Neuronal stem cell (in vitro differentiated cells): ENCODE measurements at regions not wholly inside any gene's neighbourhood (a gene's known extent, or its start where the extent isn't known, plus 50 kb on each side); places are given as distances from the start of the nearest gene placed in this dataset.

Source experiments
- DNase-seq: peaks from one replicate; pipeline ENCODE4 v3.0.0-alpha.2; 2013; ENCODE audit warnings: low spot score
- H2AFZ ChIP-seq: one replicate; pipeline ENCODE4 v1.6.1; 2013; ENCODE audit warnings: mild to moderate bottlenecking, low read length, inconsistent platforms
- H2AK5ac ChIP-seq: 2 replicates; pipeline ENCODE4 v1.6.1; 2013; ENCODE audit warnings: low read depth, mild to moderate bottlenecking, inconsistent platforms, low read length, moderate library complexity, mixed read lengths
- H2BK120ac ChIP-seq: 2 replicates; pipeline ENCODE4 v1.6.1; 2013; ENCODE audit warnings: low read depth, mild to moderate bottlenecking, inconsistent platforms, low read length, moderate library complexity, mixed read lengths
- H2BK12ac ChIP-seq: one replicate; pipeline ENCODE4 v1.6.1; 2013; ENCODE audit warnings: low read length, inconsistent platforms
- H2BK15ac ChIP-seq: 2 replicates; pipeline ENCODE4 v1.6.1; 2013; ENCODE audit warnings: mild to moderate bottlenecking, low read length, inconsistent platforms, mixed read lengths
- H2BK5ac ChIP-seq: one replicate; pipeline ENCODE4 v1.6.1; 2013; ENCODE audit warnings: inconsistent platforms, mild to moderate bottlenecking, low read length, moderate library complexity
- H3K14ac ChIP-seq: one replicate; pipeline ENCODE4 v1.6.1; 2013; ENCODE audit warnings: low read length, inconsistent platforms
- H3K18ac ChIP-seq: 2 replicates; pipeline ENCODE4 v1.6.1; 2013; ENCODE audit warnings: low read length, inconsistent platforms
- H3K23ac ChIP-seq: 2 replicates; pipeline ENCODE4 v1.6.1; 2013; ENCODE audit warnings: low read depth, mild to moderate bottlenecking, mixed read lengths, low read length, inconsistent platforms; ENCODE audit not compliant: poor library complexity
- H3K27ac ChIP-seq: replicated peaks from 3 replicates; pipeline ENCODE4 v1.5.1; 2013; ENCODE audit warnings: low read length, inconsistent platforms
- H3K27me3 ChIP-seq, 3 experiments: 2 replicates each; pipeline ENCODE4 v1.6.1; 2013; ENCODE audit warnings: low read length in 3 of 3, mild to moderate bottlenecking in 2 of 3, inconsistent platforms in 1 of 3, low read depth in 1 of 3, mixed read lengths in 1 of 3, moderate library complexity in 1 of 3; ENCODE audit not compliant: control insufficient read depth in 3 of 3, insufficient read depth in 3 of 3
- H3K36me3 ChIP-seq, 2 donors: replicated peaks in 1 of 2; 2 replicates each; pipeline ENCODE4 v1.6.1; 2013; ENCODE audit warnings: low read length in 2 of 2; ENCODE audit not compliant: control insufficient read depth in 2 of 2, insufficient read depth in 2 of 2
- H3K4ac ChIP-seq: 2 replicates; pipeline ENCODE4 v1.6.1; 2013; ENCODE audit warnings: inconsistent platforms, mild to moderate bottlenecking, low read length, moderate library complexity
- H3K4me1 ChIP-seq, 2 donors: 1 replicate in 1 of 2; 2 replicates in 1 of 2; pipeline ENCODE4 v1.6.1; 2013; ENCODE audit warnings: low read length in 2 of 2, low read depth in 1 of 2; ENCODE audit not compliant: control insufficient read depth in 2 of 2, insufficient read depth in 1 of 2
- H3K4me2 ChIP-seq: one replicate; pipeline ENCODE4 v1.6.1; 2013; ENCODE audit warnings: mild to moderate bottlenecking, low read length, inconsistent platforms; ENCODE audit not compliant: insufficient read depth, poor library complexity, severe bottlenecking
- H3K4me3 ChIP-seq, 2 donors: 2 replicates each; pipeline ENCODE4 v1.5.1; 2013; ENCODE audit warnings: low read length in 2 of 2, mild to moderate bottlenecking in 2 of 2, inconsistent platforms in 1 of 2, moderate library complexity in 1 of 2
- H3K79me1 ChIP-seq: one replicate; pipeline ENCODE4 v1.6.1; 2013; ENCODE audit warnings: low read depth, mild to moderate bottlenecking, inconsistent platforms, low read length, moderate library complexity
- H3K9ac ChIP-seq: one replicate; pipeline ENCODE4 v1.6.1; 2013; ENCODE audit warnings: mild to moderate bottlenecking, low read depth, low read length, inconsistent platforms; ENCODE audit not compliant: poor library complexity
- H3K9me3 ChIP-seq, 2 donors: replicated peaks in 1 of 2; 2 replicates each; pipeline versions ENCODE3 to v1.6.1; 2013; ENCODE audit warnings: low read length in 2 of 2, mild to moderate bottlenecking in 2 of 2, inconsistent platforms in 1 of 2, low read depth in 1 of 2, mixed read lengths in 1 of 2, moderate library complexity in 1 of 2; ENCODE audit not compliant: control insufficient read depth in 2 of 2, insufficient read depth in 1 of 2
- H4K8ac ChIP-seq: one replicate; pipeline ENCODE4 v1.6.1; 2013; ENCODE audit warnings: low read depth, mild to moderate bottlenecking, inconsistent platforms, low read length, moderate library complexity
- H4K91ac ChIP-seq: one replicate; pipeline ENCODE4 v1.6.1; 2013; ENCODE audit warnings: low read length, low read depth, mild to moderate bottlenecking, inconsistent platforms; ENCODE audit not compliant: poor library complexity
- WGBS, 2 donors: extraction: QIAGEN DNeasy Blood & Tissue Kit; methylation state at CpG; one replicate each; pipeline ENCODE4 v1.1.7; 2013; ENCODE audit warnings: missing lambda C conversion rate in 2 of 2, mixed read lengths in 1 of 2; ENCODE audit not compliant: insufficient read length in 2 of 2, insufficient replicate concordance in 1 of 2; ENCODE audit errors: extremely low coverage in 2 of 2; 5-methylcytosine and 5-hydroxymethylcytosine counted together

- peaks cover 0 to 1% of the 10 kb centered on the region in 2 donors for H3K4me1 ChIP-seq
- H2AK5ac ChIP-seq = no peak overlapping the region
- WGBS, 2 donors = no CpG with 5 or more reads among the region's 1 CpG
- H3K14ac ChIP-seq = no peak overlapping the region
- H3K4me2 ChIP-seq = no peak overlapping the region
- no peak overlapping the region for H2AFZ ChIP-seq
- H3K23ac ChIP-seq = no peak overlapping the region
- no peak overlapping the region for H2BK15ac ChIP-seq
- no peak overlapping the region for H2BK120ac ChIP-seq
- H3K9ac ChIP-seq = no peak overlapping the region
- DNase-seq = no peak
- no peak overlapping the region for H3K18ac ChIP-seq
- no peak overlapping the region for H2BK12ac ChIP-seq
- H3K4me3 ChIP-seq = no peak overlapping the region
- no peaks in the 10 kb centered on the region for H3K79me1 ChIP-seq
- no peak overlapping the region for H3K27ac ChIP-seq
- H3K27me3 ChIP-seq = no peaks in the 10 kb centered on the region
- H3K36me3 ChIP-seq = no peaks in the 10 kb centered on the region
- H3K4ac ChIP-seq = no peak overlapping the region
- H4K91ac ChIP-seq = no peak overlapping the region
- no peak overlapping the region for H4K8ac ChIP-seq
- no peaks in the 10 kb centered on the region for H3K9me3 ChIP-seq
- no peak overlapping the region for H2BK5ac ChIP-seq
These were observed 109.8 kb downstream of the HMHB1 start for GRCh38 chr5:143921525-143922311.

GRCh38 chr5:143922718-143923117 is 110.8 kb downstream of the HMHB1 start:
- H3K4ac ChIP-seq = no peak overlapping the region
- no peak overlapping the region for H3K14ac ChIP-seq
- no peaks in the 10 kb centered on the region for H3K36me3 ChIP-seq
- peaks cover 0 to 1% of the 10 kb centered on the region in 2 donors for H3K4me1 ChIP-seq
- no CpG with 5 or more reads among the region's 2 CpGs for WGBS, 2 donors
- H4K8ac ChIP-seq = no peak overlapping the region
- no peak overlapping the region for H3K4me3 ChIP-seq
- no peak overlapping the region for H2AK5ac ChIP-seq
- no peak overlapping the region for H3K23ac ChIP-seq
- no peak overlapping the region for H3K18ac ChIP-seq
- DNase-seq = no peak
- H3K4me2 ChIP-seq = no peak overlapping the region
- H4K91ac ChIP-seq = no peak overlapping the region
- no peaks in the 10 kb centered on the region for H3K27me3 ChIP-seq
- H2BK120ac ChIP-seq = no peak overlapping the region
- no peak overlapping the region for H3K27ac ChIP-seq
- H2AFZ ChIP-seq = no peak overlapping the region
- no peaks in the 10 kb centered on the region for H3K79me1 ChIP-seq
- H2BK5ac ChIP-seq = no peak overlapping the region
- H3K9me3 ChIP-seq = no peaks in the 10 kb centered on the region
- no peak overlapping the region for H2BK12ac ChIP-seq
- H2BK15ac ChIP-seq = no peak overlapping the region
- H3K9ac ChIP-seq = no peak overlapping the region

GRCh38 chr5:143923634-143924266 is 111.8 kb downstream of the HMHB1 start:
- H3K36me3 ChIP-seq = no peaks in the 10 kb centered on the region
- no peak overlapping the region for H2BK15ac ChIP-seq
- no peak overlapping the region for H2BK120ac ChIP-seq
- H3K27ac ChIP-seq = no peak overlapping the region
- no peak overlapping the region for H3K4me3 ChIP-seq
- no peaks in the 10 kb centered on the region for H3K27me3 ChIP-seq
- H4K91ac ChIP-seq = no peak overlapping the region
- H2BK12ac ChIP-seq = no peak overlapping the region
- no peak overlapping the region for H2AK5ac ChIP-seq
- H3K23ac ChIP-seq = no peak overlapping the region
- H3K14ac ChIP-seq = no peak overlapping the region
- H3K4me1 ChIP-seq = peaks cover 0 to 1% of the 10 kb centered on the region in 2 donors
- H3K79me1 ChIP-seq = no peaks in the 10 kb centered on the region
- H3K18ac ChIP-seq = no peak overlapping the region
- no peak for DNase-seq
- H3K4me2 ChIP-seq = no peak overlapping the region
- H4K8ac ChIP-seq = no peak overlapping the region
- no peak overlapping the region for H3K4ac ChIP-seq
- WGBS, 2 donors = no CpG with 5 or more reads among the region's 6 CpGs
- no peak overlapping the region for H2AFZ ChIP-seq
- no peak overlapping the region for H2BK5ac ChIP-seq
- H3K9ac ChIP-seq = no peak overlapping the region
- H3K9me3 ChIP-seq = no peaks in the 10 kb centered on the region

GRCh38 chr5:143924311-143924978 is 112.5 kb downstream of the HMHB1 start:
- Histone ChIP-seq H2BK120ac (no peak overlapping the region), H3K14ac (no peak overlapping the region), H3K4me1 (peaks cover 0 to 1% of the 10 kb centered on the region in 2 donors), H3K9ac (no peak overlapping the region), H3K79me1 (no peaks in the 10 kb centered on the region), H2BK5ac (no peak overlapping the region), H3K27me3 (no peaks in the 10 kb centered on the region), H3K27ac (no peak overlapping the region), H3K4me3 (no peak overlapping the region), H3K4ac (no peak overlapping the region), H2AFZ (no peak overlapping the region), H3K9me3 (no peaks in the 10 kb centered on the region), H3K4me2 (no peak overlapping the region), H4K91ac (no peak overlapping the region), H3K36me3 (no peaks in the 10 kb centered on the region), H2AK5ac (no peak overlapping the region), H4K8ac (no peak overlapping the region), H2BK12ac (no peak overlapping the region), H3K23ac (no peak overlapping the region), H2BK15ac (no peak overlapping the region), H3K18ac (no peak overlapping the region)
- no peak for DNase-seq
- WGBS, 2 donors = no CpG with 5 or more reads among the region's 4 CpGs
